ENCODE measurements at regions not wholly inside any gene's neighbourhood (a gene's known extent, or its start where the extent isn't known, plus 50 kb on each side); places are given as distances from the start of the nearest gene placed in this dataset.

GRCh38 chr12:111283521-111283920 is 85.4 kb downstream of the PHETA1 start:
- 78 to 100% methylated on average over 1 to 6 of the region's 6 CpGs for WGBS, 2 donors (ENCODE audit: low coverage in 1 of 2)
- in situ Hi-C loops (cut with MboI; ENCODE audit: low pct_ligation_motif_present in 1 of 4, low pct_unique_long_range_greater_than_20kb in 1 of 4, low sequenced_read_pairs in 3 of 4), result no loop called here
- H3K4me3 ChIP-seq, result no peak overlapping the region
- peaks cover 0 to 3% of the 10 kb centered on the region in 2 donors for H3K9me3 ChIP-seq
- H3K27ac ChIP-seq, result no peak overlapping the region
- no peak for DNase-seq
- no peaks in the 10 kb centered on the region for H3K4me1 ChIP-seq
- intact Hi-C loops (cut with DNase I; ENCODE audit: low total_unique reads), result no loop called here
- no peak for TF ChIP-seq EP300 (IDR thresholded peaks at IDR 0.05; ENCODE audit: low read depth)
- no peak for TF ChIP-seq POLR2AphosphoS5 (IDR thresholded peaks at IDR 0.05)
- no peak for TF ChIP-seq POLR2A (IDR thresholded peaks at IDR 0.05)
- TF ChIP-seq, protein P1, sequence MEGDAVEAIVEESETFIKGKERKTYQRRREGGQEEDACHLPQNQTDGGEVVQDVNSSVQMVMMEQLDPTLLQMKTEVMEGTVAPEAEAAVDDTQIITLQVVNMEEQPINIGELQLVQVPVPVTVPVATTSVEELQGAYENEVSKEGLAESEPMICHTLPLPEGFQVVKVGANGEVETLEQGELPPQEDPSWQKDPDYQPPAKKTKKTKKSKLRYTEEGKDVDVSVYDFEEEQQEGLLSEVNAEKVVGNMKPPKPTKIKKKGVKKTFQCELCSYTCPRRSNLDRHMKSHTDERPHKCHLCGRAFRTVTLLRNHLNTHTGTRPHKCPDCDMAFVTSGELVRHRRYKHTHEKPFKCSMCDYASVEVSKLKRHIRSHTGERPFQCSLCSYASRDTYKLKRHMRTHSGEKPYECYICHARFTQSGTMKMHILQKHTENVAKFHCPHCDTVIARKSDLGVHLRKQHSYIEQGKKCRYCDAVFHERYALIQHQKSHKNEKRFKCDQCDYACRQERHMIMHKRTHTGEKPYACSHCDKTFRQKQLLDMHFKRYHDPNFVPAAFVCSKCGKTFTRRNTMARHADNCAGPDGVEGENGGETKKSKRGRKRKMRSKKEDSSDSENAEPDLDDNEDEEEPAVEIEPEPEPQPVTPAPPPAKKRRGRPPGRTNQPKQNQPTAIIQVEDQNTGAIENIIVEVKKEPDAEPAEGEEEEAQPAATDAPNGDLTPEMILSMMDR (IDR thresholded peaks at IDR 0.05), result no peak
- H3K36me3 ChIP-seq, result no peaks in the 10 kb centered on the region
- H3K27me3 ChIP-seq, result peaks cover 8% of the 10 kb centered on the region

DNA sequence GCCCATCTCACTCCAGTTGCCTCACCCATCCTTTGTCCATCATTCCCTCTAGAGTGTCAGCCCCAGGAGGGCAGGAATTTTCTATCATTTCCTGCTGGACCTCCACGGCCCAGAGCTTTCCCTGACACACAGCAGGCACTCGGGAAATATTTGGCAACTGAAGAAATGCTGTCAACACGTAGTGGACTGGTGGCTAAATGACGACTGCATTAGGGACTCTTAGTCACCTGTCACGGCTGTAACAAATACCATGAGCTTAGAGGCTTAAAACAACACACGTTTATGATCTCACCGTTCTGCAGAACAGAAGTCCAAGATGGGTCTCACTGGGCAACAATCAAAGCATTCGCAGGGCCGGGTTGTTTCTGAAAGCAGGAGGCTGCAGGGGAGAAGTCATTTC is 91.3 kb downstream of the PHETA1 start:
- Histone ChIP-seq H3K27me3 (peaks cover 31% of the 10 kb centered on the region), H3K4me1 (no peaks in the 10 kb centered on the region), H3K4me3 (no peak overlapping the region), H3K27ac (no peak overlapping the region), H3K36me3 (no peaks in the 10 kb centered on the region), H3K9me3 (peaks cover 0 to 3% of the 10 kb centered on the region in 2 donors)
- no peak for TF ChIP-seq POLR2A (IDR thresholded peaks at IDR 0.05)
- TF ChIP-seq EP300 (IDR thresholded peaks at IDR 0.05; ENCODE audit: low read depth), result no peak
- TF ChIP-seq, protein P1 (IDR thresholded peaks at IDR 0.05), result no peak
- TF ChIP-seq POLR2AphosphoS5 (IDR thresholded peaks at IDR 0.05), result no peak
- no peak for DNase-seq
- intact Hi-C loops (cut with DNase I; ENCODE audit: low total_unique reads), result no loop called here
- in situ Hi-C loops (cut with MboI; ENCODE audit: low pct_ligation_motif_present in 1 of 4, low pct_unique_long_range_greater_than_20kb in 1 of 4, low sequenced_read_pairs in 3 of 4), result no loop called here
- 57 to 73% methylated on average over 4 to 9 of the region's 9 CpGs for WGBS, 2 donors (ENCODE audit: low coverage in 1 of 2)

DNA sequence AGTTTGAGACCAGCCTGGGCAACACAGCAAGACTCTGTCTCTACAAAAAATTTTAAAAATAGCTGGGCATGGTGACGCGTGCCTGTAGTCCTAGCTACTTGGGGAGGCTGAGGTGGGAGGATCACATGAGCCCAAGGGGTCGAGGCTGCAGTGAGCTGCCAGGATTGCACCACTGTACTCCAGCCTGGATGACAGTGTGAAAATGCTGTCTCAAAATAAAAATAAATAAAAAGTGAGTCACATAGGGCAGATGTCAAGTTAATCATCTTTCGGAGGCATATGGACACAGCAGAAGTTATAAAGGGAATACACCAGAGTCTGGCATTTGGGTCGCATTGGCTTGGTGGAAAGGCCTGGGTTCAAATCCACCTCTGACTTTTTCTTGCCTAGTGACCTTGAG is 92.7 kb downstream of the PHETA1 start:
- Histone ChIP-seq H3K9me3 (peaks cover 0 to 3% of the 10 kb centered on the region in 2 donors), H3K36me3 (no peaks in the 10 kb centered on the region), H3K4me3 (no peak overlapping the region), H3K4me1 (no peaks in the 10 kb centered on the region), H3K27me3 (peaks cover 37% of the 10 kb centered on the region), H3K27ac (no peak overlapping the region)
- TF ChIP-seq POLR2A (IDR thresholded peaks at IDR 0.05) (no peak), EP300 (IDR thresholded peaks at IDR 0.05; ENCODE audit: low read depth) (no peak), POLR2AphosphoS5 (IDR thresholded peaks at IDR 0.05) (no peak)
- TF ChIP-seq, protein P1 (IDR thresholded peaks at IDR 0.05), result no peak
- WGBS, 2 donors (ENCODE audit: low coverage in 1 of 2), result 68 to 72% methylated on average over 3 to 5 of the region's 5 CpGs
- intact Hi-C loops (cut with DNase I; ENCODE audit: low total_unique reads) (no loop called here), in situ Hi-C loops (cut with MboI; ENCODE audit: low pct_ligation_motif_present in 1 of 4, low pct_unique_long_range_greater_than_20kb in 1 of 4, low sequenced_read_pairs in 3 of 4) (no loop called here)
- DNase-seq, result no peak

DNA sequence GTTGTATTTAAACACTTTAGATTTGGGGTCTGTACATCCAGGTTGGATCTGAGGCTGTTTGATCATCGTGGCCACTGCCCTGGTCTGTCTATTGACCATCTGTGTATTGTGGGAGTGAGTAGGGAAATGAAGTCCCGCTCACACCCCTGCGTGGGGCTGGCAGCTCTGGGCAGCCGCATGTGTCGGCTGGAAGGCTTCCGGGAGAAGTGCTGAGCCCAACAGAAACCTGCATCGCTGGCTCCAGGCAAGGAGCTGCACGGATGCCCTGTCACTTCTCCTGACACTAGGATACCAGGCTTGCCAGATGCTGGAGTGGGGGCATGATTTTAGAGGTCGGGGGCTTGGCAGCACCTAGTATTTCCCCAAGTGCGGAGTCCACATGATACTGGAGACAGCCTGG is 93.6 kb downstream of the PHETA1 start:
- 67% methylated on average over 10 of the region's 10 CpGs; no CpG with 5 or more reads in 1 of the 2 donors for WGBS, 2 donors (ENCODE audit: low coverage in 1 of 2)

More for the DNA sequence above, 93.6 kb downstream of the PHETA1 start:
- TF ChIP-seq, protein P1 (IDR thresholded peaks at IDR 0.05), result no peak
- TF ChIP-seq POLR2A (IDR thresholded peaks at IDR 0.05), result no peak
- TF ChIP-seq EP300 (IDR thresholded peaks at IDR 0.05; ENCODE audit: low read depth), result no peak
- no peak for TF ChIP-seq POLR2AphosphoS5 (IDR thresholded peaks at IDR 0.05)
- no peak for DNase-seq
- H3K4me1 ChIP-seq, result no peaks in the 10 kb centered on the region
- H3K9me3 ChIP-seq, result no peaks in the 10 kb centered on the region
- in situ Hi-C loops (cut with MboI; ENCODE audit: low pct_ligation_motif_present in 1 of 4, low pct_unique_long_range_greater_than_20kb in 1 of 4, low sequenced_read_pairs in 3 of 4) (no loop called here), intact Hi-C loops (cut with DNase I; ENCODE audit: low total_unique reads) (no loop called here)
- H3K36me3 ChIP-seq, result no peaks in the 10 kb centered on the region
- no peak overlapping the region for H3K27ac ChIP-seq
- no peak overlapping the region for H3K4me3 ChIP-seq
- peaks cover 42% of the 10 kb centered on the region for H3K27me3 ChIP-seq

Measured in transverse colon (tissue), 4 donors.